ENCODE measurements at regions not wholly inside any gene's neighbourhood (a gene's known extent, or its start where the extent isn't known, plus 50 kb on each side); places are given as distances from the start of the nearest gene placed in this dataset.

DNA sequence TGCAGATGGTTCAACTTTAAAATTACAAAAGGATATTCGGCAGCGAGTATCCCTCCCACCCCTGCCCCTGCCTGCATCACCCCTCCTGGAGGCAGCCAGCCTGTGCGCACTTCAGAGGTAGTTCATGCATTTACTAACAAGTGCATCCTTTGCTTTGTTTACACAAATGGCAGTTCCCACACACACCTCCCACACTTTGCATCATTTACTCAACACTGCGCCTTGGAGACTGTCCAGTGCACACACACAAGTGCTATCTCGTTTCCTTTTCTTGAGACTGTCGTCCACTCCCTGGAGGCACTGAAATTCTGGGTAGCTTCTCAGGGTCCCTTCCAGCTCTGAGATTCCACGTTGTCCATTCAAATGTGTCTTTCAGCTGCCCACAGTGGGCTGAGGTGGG lies 53.1 kb upstream of the VSX1 start:
- TF ChIP-seq, protein P1, sequence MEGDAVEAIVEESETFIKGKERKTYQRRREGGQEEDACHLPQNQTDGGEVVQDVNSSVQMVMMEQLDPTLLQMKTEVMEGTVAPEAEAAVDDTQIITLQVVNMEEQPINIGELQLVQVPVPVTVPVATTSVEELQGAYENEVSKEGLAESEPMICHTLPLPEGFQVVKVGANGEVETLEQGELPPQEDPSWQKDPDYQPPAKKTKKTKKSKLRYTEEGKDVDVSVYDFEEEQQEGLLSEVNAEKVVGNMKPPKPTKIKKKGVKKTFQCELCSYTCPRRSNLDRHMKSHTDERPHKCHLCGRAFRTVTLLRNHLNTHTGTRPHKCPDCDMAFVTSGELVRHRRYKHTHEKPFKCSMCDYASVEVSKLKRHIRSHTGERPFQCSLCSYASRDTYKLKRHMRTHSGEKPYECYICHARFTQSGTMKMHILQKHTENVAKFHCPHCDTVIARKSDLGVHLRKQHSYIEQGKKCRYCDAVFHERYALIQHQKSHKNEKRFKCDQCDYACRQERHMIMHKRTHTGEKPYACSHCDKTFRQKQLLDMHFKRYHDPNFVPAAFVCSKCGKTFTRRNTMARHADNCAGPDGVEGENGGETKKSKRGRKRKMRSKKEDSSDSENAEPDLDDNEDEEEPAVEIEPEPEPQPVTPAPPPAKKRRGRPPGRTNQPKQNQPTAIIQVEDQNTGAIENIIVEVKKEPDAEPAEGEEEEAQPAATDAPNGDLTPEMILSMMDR (IDR thresholded peaks at IDR 0.05; ENCODE audit: insufficient read depth, low read depth, low read length): no peak
- no peak for TF ChIP-seq EZH2 (IDR thresholded peaks at IDR 0.05; ENCODE audit: insufficient read depth, low read length)
